Mesothelial cell of epicardium (in vitro differentiated cells): ENCODE measurements at regions not wholly inside any gene's neighbourhood (a gene's known extent, or its start where the extent isn't known, plus 50 kb on each side); places are given as distances from the start of the nearest gene placed in this dataset.

Source experiments
- DNase-seq, 2 experiments: peaks; one replicate each; pipeline ENCODE4 v3.0.0; 2021; ENCODE audit warnings: low spot score in 2 of 2; ENCODE audit not compliant: unreplicated experiment in 2 of 2
- H3K27ac Mint-ChIP-seq: 2 replicates; pipeline ENCODE4 v1.8.0; 2021; ENCODE audit warnings: mixed read lengths
- H3K27me3 Mint-ChIP-seq: 2 replicates; pipeline ENCODE4 v1.8.0; 2021; ENCODE audit warnings: low read depth, mixed read lengths
- H3K36me3 Mint-ChIP-seq: 2 replicates; pipeline ENCODE4 v1.8.0; 2021; ENCODE audit warnings: mixed read lengths
- H3K4me1 Mint-ChIP-seq: 2 replicates; pipeline ENCODE4 v1.8.0; 2021; ENCODE audit warnings: mixed read lengths
- H3K4me3 Mint-ChIP-seq: 2 replicates; pipeline ENCODE4 v1.8.0; 2021; ENCODE audit warnings: mild to moderate bottlenecking, moderate library complexity, mixed read lengths
- H3K9me3 Mint-ChIP-seq: 2 replicates; pipeline ENCODE4 v1.8.0; 2021; ENCODE audit warnings: mixed read lengths
- CTCF ChIP-seq: fragments of 200-600 bp; sonication (generic); IDR thresholded peaks from one replicate; pipeline ENCODE4 v1.5.0; 2021; ENCODE audit warnings: antibody characterized with exemption; ENCODE audit not compliant: unreplicated experiment

GRCh38 chr5:110086658-110087388, 397.1 kb downstream of the MAN2A1 start:
- no peak overlapping the region for H3K4me3 Mint-ChIP-seq
- no peak overlapping the region for H3K27ac Mint-ChIP-seq
- no peaks in the 10 kb centered on the region for H3K9me3 Mint-ChIP-seq
- DNase-seq: no peak
- peaks cover 4% of the 10 kb centered on the region for H3K4me1 Mint-ChIP-seq
- TF ChIP-seq CTCF: no peak
- H3K27me3 Mint-ChIP-seq: peaks cover 11% of the 10 kb centered on the region
- H3K36me3 Mint-ChIP-seq: no peaks in the 10 kb centered on the region

DNA sequence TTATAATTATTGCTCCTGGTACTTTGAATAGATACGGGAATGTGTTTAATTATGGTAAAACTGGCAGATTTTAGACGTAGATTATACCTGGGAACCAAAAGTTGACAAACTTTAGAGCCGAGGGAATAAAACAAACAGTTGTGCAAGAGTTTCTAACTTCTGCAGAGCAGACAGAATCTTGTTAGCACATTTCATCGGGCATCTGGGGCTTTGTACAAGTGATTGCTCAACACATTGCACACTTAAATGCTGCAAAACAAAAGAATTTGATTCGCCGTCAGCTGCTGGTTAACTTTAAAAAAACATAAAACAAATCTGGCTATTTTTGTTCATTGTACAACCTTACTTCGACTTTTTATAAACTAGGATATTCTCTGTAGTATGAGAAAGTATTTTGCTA, 398.1 kb downstream of the MAN2A1 start:
- H3K4me3 Mint-ChIP-seq: no peak overlapping the region
- DNase-seq: no peak
- H3K4me1 Mint-ChIP-seq: peaks cover 4% of the 10 kb centered on the region
- H3K27me3 Mint-ChIP-seq: peaks cover 11% of the 10 kb centered on the region
- no peak overlapping the region for H3K27ac Mint-ChIP-seq
- H3K9me3 Mint-ChIP-seq: no peaks in the 10 kb centered on the region
- no peak for TF ChIP-seq CTCF
- no peaks in the 10 kb centered on the region for H3K36me3 Mint-ChIP-seq

DNA sequence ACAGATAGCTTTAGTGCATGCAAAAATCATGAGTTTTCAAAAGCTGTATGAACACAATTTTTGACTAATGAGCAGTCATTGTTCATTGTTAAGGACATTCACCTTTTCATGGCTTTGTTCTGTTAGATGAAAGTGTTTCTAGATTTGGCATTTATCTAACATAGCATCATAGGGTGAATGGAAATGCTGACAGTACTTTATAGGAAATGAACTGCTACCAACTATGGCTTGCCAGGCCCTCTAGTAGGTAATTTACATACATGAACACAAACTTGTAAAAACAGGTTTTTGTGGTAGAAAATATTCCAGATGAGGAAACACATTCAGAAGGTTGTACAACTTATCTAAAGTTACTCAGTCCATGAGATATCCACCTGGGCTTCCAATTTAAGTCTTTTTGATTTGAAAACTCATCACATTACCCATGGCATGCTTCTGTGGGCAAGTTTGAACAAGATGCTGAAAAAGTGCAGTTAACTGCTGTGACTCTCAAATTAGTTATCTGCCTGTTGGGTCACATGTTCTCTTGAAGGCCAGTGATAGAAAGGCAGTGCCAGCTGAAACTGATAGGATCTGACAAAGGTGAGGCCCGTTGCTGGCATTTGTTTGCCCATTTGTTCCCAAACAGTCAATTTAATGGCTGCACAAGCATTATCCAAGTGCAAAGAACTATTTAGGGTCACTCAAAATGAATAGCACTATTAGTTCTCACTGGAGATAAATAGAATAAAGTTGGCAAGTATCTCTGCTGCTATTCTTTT, 399.1 kb downstream of the MAN2A1 start:
- TF ChIP-seq CTCF: no peak
- no peaks in the 10 kb centered on the region for H3K9me3 Mint-ChIP-seq
- peaks cover 4% of the 10 kb centered on the region for H3K27me3 Mint-ChIP-seq
- peaks cover 4% of the 10 kb centered on the region for H3K4me1 Mint-ChIP-seq
- no peaks in the 10 kb centered on the region for H3K36me3 Mint-ChIP-seq
- H3K27ac Mint-ChIP-seq: no peak overlapping the region
- DNase-seq: no peak
- no peak overlapping the region for H3K4me3 Mint-ChIP-seq

DNA sequence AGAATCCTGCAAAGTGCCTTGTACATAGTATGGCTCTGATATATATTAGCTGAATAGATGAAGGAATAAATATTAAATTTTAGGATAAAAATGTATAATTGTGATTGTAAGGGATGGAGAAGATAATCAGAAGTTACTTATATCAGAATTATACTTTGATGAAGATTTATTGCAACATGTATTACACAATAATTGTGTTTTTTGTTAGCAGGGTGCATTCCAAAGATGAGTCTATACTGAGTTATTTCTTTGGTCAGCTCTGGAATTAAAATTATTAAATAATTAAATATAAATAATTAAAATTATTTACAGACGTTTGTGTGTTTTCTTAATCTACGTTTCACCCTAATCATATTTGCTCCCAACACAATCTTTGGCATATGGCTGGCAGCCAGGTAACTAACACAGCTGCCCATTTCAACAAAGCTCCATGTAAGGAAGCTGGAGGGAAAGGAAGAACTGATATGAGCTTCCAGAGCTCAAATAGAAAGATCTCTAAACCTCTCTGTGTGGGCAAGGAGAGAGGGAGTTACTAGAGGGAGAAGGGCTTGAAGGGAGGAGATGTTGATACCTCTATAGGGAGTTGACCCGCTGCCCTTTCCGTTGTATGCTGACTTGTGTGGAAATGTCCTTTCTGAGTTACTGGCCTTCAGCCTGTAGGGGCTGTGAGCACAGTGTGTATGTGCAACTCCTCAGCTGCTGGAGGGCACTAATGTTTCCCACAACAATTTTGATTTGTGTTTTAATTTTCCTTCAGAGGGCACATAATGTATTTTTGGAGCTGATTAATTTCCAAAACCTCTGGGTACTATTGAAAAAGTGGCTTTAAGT, 403.4 kb downstream of the MAN2A1 start:
- no peak for DNase-seq
- Mint-ChIP-seq H3K36me3 (no peaks in the 10 kb centered on the region), H3K9me3 (peaks cover 7% of the 10 kb centered on the region), H3K4me1 (no peaks in the 10 kb centered on the region), H3K4me3 (no peak overlapping the region), H3K27me3 (no peaks in the 10 kb centered on the region), H3K27ac (no peak overlapping the region)
- TF ChIP-seq CTCF: no peak

DNA sequence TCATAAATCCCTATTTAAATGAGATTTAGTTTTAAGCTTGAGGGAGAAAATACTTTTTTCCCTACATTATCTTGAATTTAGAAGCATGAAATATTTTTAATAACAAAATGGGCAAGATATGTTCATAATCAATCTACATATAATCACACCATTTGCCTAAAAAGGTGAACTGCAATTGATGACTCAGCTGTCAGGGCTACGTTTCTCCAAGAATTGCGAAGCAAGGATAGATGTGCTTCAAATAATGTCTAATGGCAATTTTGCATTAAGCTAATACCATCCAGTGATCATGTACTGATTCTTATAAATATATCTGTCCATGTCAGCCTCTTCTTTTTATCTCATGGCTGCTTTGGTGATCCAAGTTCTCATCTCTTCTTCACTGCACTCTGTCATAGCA, 404.4 kb downstream of the MAN2A1 start:
- no peak for TF ChIP-seq CTCF
- no peaks in the 10 kb centered on the region for H3K36me3 Mint-ChIP-seq
- no peak overlapping the region for H3K4me3 Mint-ChIP-seq
- peaks cover under 1% of the 10 kb centered on the region for H3K4me1 Mint-ChIP-seq
- DNase-seq: no peak
- H3K27me3 Mint-ChIP-seq: no peaks in the 10 kb centered on the region
- H3K9me3 Mint-ChIP-seq: peaks cover 10% of the 10 kb centered on the region
- H3K27ac Mint-ChIP-seq: no peak overlapping the region
